ENCODE measurements at regions not wholly inside any gene's neighbourhood (a gene's known extent, or its start where the extent isn't known, plus 50 kb on each side); places are given as distances from the start of the nearest gene placed in this dataset.
A peak's percentile ranks its signal among the peaks of the same experiment; 100 is the strongest.

GRCh38 chr1:106613068-106613467 lies 443.4 kb upstream of the PRMT6 start:
- DNase-seq (ENCODE audit: extremely low read depth, low read depth) = no peak
- H3K4me3 ChIP-seq (replicated peaks; ENCODE audit: low read depth, low read length) = no peak overlapping the region
- no peak for TF ChIP-seq CTCF (IDR thresholded peaks at IDR 0.05; ENCODE audit: low read depth, low read length, missing control alignments)

- no peak overlapping the region for H3K4me3 ChIP-seq (replicated peaks; ENCODE audit: low read depth, low read length)
- DNase-seq (ENCODE audit: extremely low read depth, low read depth) = no peak
- TF ChIP-seq CTCF (IDR thresholded peaks at IDR 0.05; ENCODE audit: low read depth, low read length, missing control alignments) = no peak
Observed at GRCh38 chr1:106613861-106614260, 442.6 kb upstream of the PRMT6 start.

- H3K4me3 ChIP-seq (replicated peaks; ENCODE audit: low read depth, low read length) = no peak overlapping the region
- TF ChIP-seq CTCF (IDR thresholded peaks at IDR 0.05; ENCODE audit: low read depth, low read length, missing control alignments) = no peak
- no peak for DNase-seq (ENCODE audit: extremely low read depth, low read depth)
Observed at GRCh38 chr1:106615473-106615872, 441.0 kb upstream of the PRMT6 start.

GRCh38 chr1:106619080-106619826 lies 437.2 kb upstream of the PRMT6 start:
- DNase-seq (ENCODE audit: extremely low read depth, low read depth) = no peak
- H3K4me3 ChIP-seq (replicated peaks; ENCODE audit: low read depth, low read length) = no peak overlapping the region
- no peak for TF ChIP-seq CTCF (IDR thresholded peaks at IDR 0.05; ENCODE audit: low read depth, low read length, missing control alignments)

GRCh38 chr1:106619827-106620134 lies 436.7 kb upstream of the PRMT6 start:
- no peak for DNase-seq (ENCODE audit: extremely low read depth, low read depth)
- TF ChIP-seq CTCF (IDR thresholded peaks at IDR 0.05; ENCODE audit: low read depth, low read length, missing control alignments) = no peak
- no peak overlapping the region for H3K4me3 ChIP-seq (replicated peaks; ENCODE audit: low read depth, low read length)

- no peak for TF ChIP-seq CTCF (IDR thresholded peaks at IDR 0.05; ENCODE audit: low read depth, low read length, missing control alignments)
- H3K4me3 ChIP-seq (replicated peaks; ENCODE audit: low read depth, low read length) = no peak overlapping the region
- DNase-seq (ENCODE audit: extremely low read depth, low read depth) = peak; percentile 9
Observed at GRCh38 chr1:106620521-106620954, 435.9 kb upstream of the PRMT6 start.

- TF ChIP-seq CTCF (IDR thresholded peaks at IDR 0.05; ENCODE audit: low read depth, low read length, missing control alignments) = no peak
- no peak overlapping the region for H3K4me3 ChIP-seq (replicated peaks; ENCODE audit: low read depth, low read length)
- no peak for DNase-seq (ENCODE audit: extremely low read depth, low read depth)
Observed at GRCh38 chr1:106621853-106622252, 434.6 kb upstream of the PRMT6 start.
